H1 (cell line): ENCODE measurements at regions not wholly inside any gene's neighbourhood (a gene's known extent, or its start where the extent isn't known, plus 50 kb on each side); places are given as distances from the start of the nearest gene placed in this dataset.

Experiments
- CTCF ChIA-PET: fragments of 300-600 bp; sonication (Branson Sonifier 250); formaldehyde crosslinking; loops from one replicate; lab custom pipeline; 2021; ENCODE audit not compliant: partially characterized antibody; lab: Charles Lee
- POLR2A ChIA-PET: fragments of 300-600 bp; sonication (Branson Sonifier 250); formaldehyde crosslinking; loops from one replicate; lab custom pipeline; 2021; ENCODE audit warnings: inconsistent platforms; ENCODE audit not compliant: partially characterized antibody; lab: Charles Lee
- DNase-seq, 2 experiments: peaks; one replicate each; pipeline versions ENCODE4 v3.0.0 to v3.0.0-alpha.2; 2010 to 2022; ENCODE audit warnings: low spot score in 2 of 2, low read depth in 1 of 2, mixed read lengths in 1 of 2
- FAIRE-seq: peaks from 2 replicates; lab custom pipeline; 2011; peaks lifted over from hg19 to GRCh38; lab: Jason Lieb, UNC
- H2AFZ ChIP-seq: 2 replicates; pipeline ENCODE4 v1.8.1; 2012; ENCODE audit warnings: low read length, inconsistent platforms
- H2AK5ac ChIP-seq: 2 replicates; pipeline ENCODE4 v1.6.1; 2013; ENCODE audit warnings: low read depth, low read length
- H2BK120ac ChIP-seq: replicated peaks from 2 replicates; pipeline ENCODE3; 2013; ENCODE audit warnings: low read depth, low read length, inconsistent platforms
- H2BK12ac ChIP-seq: 2 replicates; pipeline ENCODE4 v1.6.1; 2013; ENCODE audit warnings: low read depth, low read length
- H2BK15ac ChIP-seq: 2 replicates; pipeline ENCODE4 v1.6.1; 2013; ENCODE audit warnings: low read length
- H2BK20ac ChIP-seq: 2 replicates; pipeline ENCODE4 v1.6.1; 2013; ENCODE audit warnings: low read length
- H2BK5ac ChIP-seq: 2 replicates; pipeline ENCODE4 v1.6.1; 2013; ENCODE audit warnings: low read depth, low read length
- H3K14ac ChIP-seq: 2 replicates; pipeline ENCODE4 v1.6.1; 2013; ENCODE audit warnings: inconsistent platforms; ENCODE audit not compliant: insufficient read length
- H3K18ac ChIP-seq: 2 replicates; pipeline ENCODE4 v1.6.1; 2013; ENCODE audit warnings: low read length; ENCODE audit errors: extremely low read depth
- H3K23ac ChIP-seq: 2 replicates; pipeline ENCODE4 v1.6.1; 2013; ENCODE audit warnings: inconsistent platforms; ENCODE audit not compliant: insufficient read length
- H3K23me2 ChIP-seq: 2 replicates; pipeline ENCODE4 v1.6.1; 2013; ENCODE audit warnings: low read depth, low read length
- H3K27ac ChIP-seq: 2 replicates; pipeline ENCODE4 v1.6.1; 2011; ENCODE audit warnings: low read depth, low read length, inconsistent platforms
- H3K27me3 ChIP-seq, 4 experiments: replicated peaks in 1 of 4; 1 replicate in 1 of 4; 2 replicates in 3 of 4; pipeline versions ENCODE4 v1.6.1 to v1.8.1; 2011 to 2013; ENCODE audit warnings: low read length in 3 of 4, mild to moderate bottlenecking in 3 of 4, inconsistent platforms in 2 of 4, mixed read lengths in 2 of 4, moderate library complexity in 1 of 4; ENCODE audit not compliant: control insufficient read depth in 3 of 4, insufficient read depth in 3 of 4; ENCODE audit errors: extremely low read depth in 1 of 4
- H3K36me3 ChIP-seq, 4 experiments: 2 replicates each; pipeline versions ENCODE4 v1.6.1 to v1.8.1; 2011 to 2013; ENCODE audit warnings: mild to moderate bottlenecking in 4 of 4, low read length in 3 of 4, moderate library complexity in 2 of 4, control low read depth in 1 of 4, inconsistent platforms in 1 of 4; ENCODE audit not compliant: insufficient read depth in 4 of 4, control insufficient read depth in 2 of 4
- H3K4ac ChIP-seq: replicated peaks from 2 replicates; pipeline ENCODE3; 2013; ENCODE audit warnings: low read length, low read depth, mixed read lengths, inconsistent platforms; ENCODE audit not compliant: insufficient read length
- H3K4me1 ChIP-seq, 4 experiments: replicated peaks in 1 of 4; 1 replicate in 1 of 4; 2 replicates in 3 of 4; pipeline versions ENCODE4 v1.6.1 to v1.8.1; 2011 to 2013; ENCODE audit warnings: low read length in 3 of 4, inconsistent platforms in 2 of 4, mixed read lengths in 1 of 4; ENCODE audit not compliant: insufficient read depth in 4 of 4, control insufficient read depth in 3 of 4
- H3K4me2 ChIP-seq, 2 experiments: 2 replicates each; pipeline versions ENCODE4 v1.6.1 to v1.8.1; 2011 to 2013; ENCODE audit warnings: low read depth in 2 of 2, low read length in 2 of 2, control low read depth in 1 of 2, inconsistent platforms in 1 of 2, mild to moderate bottlenecking in 1 of 2; ENCODE audit not compliant: insufficient read depth in 1 of 2
- H3K4me3 ChIP-seq, 4 experiments: fragments of 200-600, 300-600 bp in 1 of 4; sonication (generic), shearing (Covaris generic), sonication (Bioruptor Twin) in 1 of 4; 2 replicates each; pipeline versions ENCODE4 v1.5.1 to v1.8.1; 2011 to 2016; ENCODE audit warnings: low read length in 4 of 4, low read depth in 3 of 4, control low read depth in 2 of 4, inconsistent platforms in 2 of 4, mild to moderate bottlenecking in 2 of 4, mixed read lengths in 1 of 4, moderate library complexity in 1 of 4; ENCODE audit not compliant: insufficient read depth in 2 of 4; ENCODE audit errors: extremely low read depth in 1 of 4
- H3K56ac ChIP-seq: replicated peaks from 2 replicates; pipeline ENCODE3; 2013; ENCODE audit warnings: low read depth, mild to moderate bottlenecking, mixed read lengths, low read length, inconsistent platforms; ENCODE audit not compliant: insufficient read length
- H3K79me1 ChIP-seq: 2 replicates; pipeline ENCODE4 v1.6.1; 2013; ENCODE audit warnings: low read depth, low read length, control low read depth
- H3K79me2 ChIP-seq, 2 experiments: 2 replicates each; pipeline versions ENCODE4 v1.6.1 to v1.8.1; 2012 to 2013; ENCODE audit warnings: low read length in 2 of 2, mild to moderate bottlenecking in 2 of 2, inconsistent platforms in 1 of 2; ENCODE audit not compliant: insufficient read depth in 2 of 2, control insufficient read depth in 1 of 2
- H3K9ac ChIP-seq, 4 experiments: replicated peaks in 1 of 4; 1 replicate in 1 of 4; 2 replicates in 3 of 4; pipeline versions ENCODE4 v1.6.1 to v1.8.1; 2011 to 2013; ENCODE audit warnings: low read depth in 3 of 4, low read length in 3 of 4, control low read depth in 2 of 4, mild to moderate bottlenecking in 2 of 4, moderate library complexity in 2 of 4, inconsistent platforms in 1 of 4; ENCODE audit errors: extremely low read depth in 1 of 4
- H3K9me3 ChIP-seq, 2 experiments: 2 replicates each; pipeline versions ENCODE4 v1.6.1 to v1.8.1; 2012 to 2013; ENCODE audit warnings: mild to moderate bottlenecking in 2 of 2, moderate library complexity in 2 of 2, control low read depth in 1 of 2, inconsistent platforms in 1 of 2, low read depth in 1 of 2, low read length in 1 of 2, mixed read lengths in 1 of 2; ENCODE audit not compliant: insufficient read depth in 2 of 2
- H4K20me1 ChIP-seq, 2 experiments: replicated peaks in 1 of 2; 2 replicates each; pipeline versions ENCODE3 to v1.8.1; 2011 to 2013; ENCODE audit warnings: inconsistent platforms in 2 of 2, low read length in 2 of 2, mild to moderate bottlenecking in 1 of 2; ENCODE audit not compliant: insufficient read depth in 2 of 2, control insufficient read depth in 1 of 2
- H4K5ac ChIP-seq: 2 replicates; pipeline ENCODE4 v1.6.1; 2013; ENCODE audit warnings: low read length, low read depth, mixed read lengths, inconsistent platforms; ENCODE audit not compliant: insufficient read length
- H4K8ac ChIP-seq: 2 replicates; pipeline ENCODE4 v1.8.0; 2013; ENCODE audit warnings: mild to moderate bottlenecking, moderate library complexity, low read length, inconsistent platforms; ENCODE audit not compliant: insufficient read depth; ENCODE audit errors: extremely low read depth
- H4K91ac ChIP-seq: replicated peaks from 2 replicates; pipeline ENCODE3; 2013; ENCODE audit warnings: low read length, mixed read lengths, inconsistent platforms; ENCODE audit not compliant: insufficient read length
- CBX5 ChIP-seq: fragments of 300-800, 300-1000 bp; sonication (generic); IDR thresholded peaks from 2 replicates; pipeline ENCODE4 v1.7.1; 2016; ENCODE audit warnings: antibody characterized with exemption, low read length, low read depth
- CEBPB ChIP-seq: IDR thresholded peaks from 2 replicates; pipeline ENCODE4 v1.6.1; 2012; ENCODE audit warnings: low read depth, low read length
- CHD1 ChIP-seq: IDR thresholded peaks from 2 replicates; pipeline ENCODE4 v1.6.1; 2012; ENCODE audit warnings: low read depth, low read length, improper control_type of control experiment
- KDM5A ChIP-seq: fragments of 200-600 bp; IDR thresholded peaks from 2 replicates; pipeline ENCODE4 v1.7.1; 2012; ENCODE audit warnings: mild to moderate bottlenecking, low read length, inconsistent platforms, mixed read lengths
- NRF1 ChIP-seq: IDR thresholded peaks from 2 replicates; pipeline ENCODE4 v1.6.1; 2011; ENCODE audit warnings: mild to moderate bottlenecking, low read depth, low read length, improper control_type of control experiment
- PHF8 ChIP-seq: fragments of 200-600 bp; sonication (generic); conservative IDR thresholded peaks from 2 replicates; pipeline ENCODE4 v1.7.1; 2012; ENCODE audit warnings: low read depth, mild to moderate bottlenecking, inconsistent platforms, low read length, moderate library complexity
- RXRA ChIP-seq: IDR thresholded peaks from 2 replicates; pipeline ENCODE4 v1.6.1; 2011; ENCODE audit warnings: low read depth, mild to moderate bottlenecking, low read length, moderate library complexity; ENCODE audit not compliant: insufficient read depth
- SIRT6 ChIP-seq: IDR thresholded peaks from one replicate; pipeline ENCODE4 v1.7.1; 2012; ENCODE audit warnings: low read length, inconsistent platforms
- TAF1 ChIP-seq: IDR thresholded peaks from 2 replicates; pipeline ENCODE4 v1.6.1; 2011; ENCODE audit warnings: mild to moderate bottlenecking, low read depth, low read length
- TBP ChIP-seq: IDR thresholded peaks from 2 replicates; pipeline ENCODE4 v1.6.1; 2011; ENCODE audit warnings: low read depth, low read length, improper control_type of control experiment
- ZNF274 ChIP-seq: IDR thresholded peaks from 2 replicates; pipeline ENCODE4 v1.7.0; 2012; ENCODE audit warnings: low read length, borderline replicate concordance; ENCODE audit errors: extremely low read depth
- WGBS, 2 experiments: shearing (Covaris generic) in 1 of 2; methylation state at CpG; one replicate each; pipeline versions ENCODE4 v1.1.6 to v1.1.7; 2013 to 2015; ENCODE audit warnings: low lambda C conversion rate in 2 of 2, mixed read lengths in 2 of 2, inconsistent platforms in 1 of 2, low coverage in 1 of 2, missing lambda C conversion rate in 1 of 2; ENCODE audit not compliant: insufficient replicate concordance in 2 of 2, insufficient coverage in 1 of 2, insufficient read length in 1 of 2; ENCODE audit errors: extremely low coverage in 1 of 2, missing lambda C conversion rate in 1 of 2; 5-methylcytosine and 5-hydroxymethylcytosine counted together

DNA sequence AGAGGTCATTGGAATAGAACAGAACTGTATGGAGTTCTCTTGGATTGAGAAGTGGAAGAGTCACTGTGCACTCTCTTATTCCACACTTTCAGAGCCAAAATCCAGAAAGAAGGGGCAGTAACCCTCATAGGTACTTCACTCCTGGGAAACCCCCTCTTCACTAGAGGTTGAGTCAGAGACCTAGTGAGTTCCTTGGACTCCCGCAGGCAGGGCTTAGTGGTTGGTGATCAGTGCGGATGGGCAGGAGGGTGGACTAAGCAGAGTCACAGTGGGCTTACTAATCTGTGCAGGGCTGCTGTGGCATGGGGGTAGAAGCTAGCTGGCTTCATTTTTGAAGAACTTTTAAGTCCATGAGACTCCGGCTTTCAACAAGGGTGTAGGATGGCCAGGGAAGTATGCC lies 95.0 kb upstream of the MLN start:
- no peak overlapping the region for H2AK5ac ChIP-seq
- no peaks in the 10 kb centered on the region; a peak in 1 of 7 replicates for H3K4me1 ChIP-seq
- WGBS, 2 experiments: 63% methylated on average over 3 of the region's 3 CpGs; no CpG with 5 or more reads in 1 of the 2 experiments
- H3K9me3 ChIP-seq: no peaks in the 10 kb centered on the region
- no peak overlapping the region for H2BK12ac ChIP-seq
- H2BK15ac ChIP-seq: no peak overlapping the region
- H4K8ac ChIP-seq: no peak overlapping the region
- H3K79me1 ChIP-seq: no peaks in the 10 kb centered on the region
- FAIRE-seq: no peak
- no peak overlapping the region for H2AFZ ChIP-seq
- H2BK20ac ChIP-seq: no peak overlapping the region
- no peak overlapping the region for H2BK120ac ChIP-seq
- no peak overlapping the region for H3K56ac ChIP-seq
- no peak overlapping the region for H3K18ac ChIP-seq
- no peak overlapping the region for H3K9ac ChIP-seq
- H4K5ac ChIP-seq: no peak overlapping the region
- DNase-seq: no peak
- no peaks in the 10 kb centered on the region for H3K36me3 ChIP-seq
- H3K27me3 ChIP-seq: peaks cover 0 to 3% (median 0%) of the 10 kb centered on the region in 4 experiments; a peak in 4 of 7 replicates
- ChIA-PET CTCF (interaction anchor here (0.7 to 1.9 kb wide), 2 partner anchors 128 to 129 kb away, joined by 3 to 5 read pairs; no protein-coding TSS in a partner anchor), POLR2A (interaction anchor here (0.8 kb wide), 1 partner anchor 76 kb away, joined by 3 read pairs; no protein-coding TSS in a partner anchor)
- H3K4me2 ChIP-seq: no peak overlapping the region
- no peaks in the 10 kb centered on the region for H3K79me2 ChIP-seq
- no peaks in the 10 kb centered on the region for H4K20me1 ChIP-seq
- H4K91ac ChIP-seq: no peak overlapping the region
- no peak overlapping the region for H3K27ac ChIP-seq
- 0 out of 2 replicates have a peak, but pooled peaks cover 1% of the 10 kb centered on the region for H3K23me2 ChIP-seq
- H3K4me3 ChIP-seq: no peak overlapping the region
- no peak overlapping the region for H3K23ac ChIP-seq
- H3K4ac ChIP-seq: no peak overlapping the region
- H3K14ac ChIP-seq: no peak overlapping the region
- no peak overlapping the region for H2BK5ac ChIP-seq
- no peak for TF ChIP-seq NRF1
- TF ChIP-seq TBP: no peak
- TF ChIP-seq TAF1: no peak
- no peak for TF ChIP-seq CBX5
- no peak for TF ChIP-seq PHF8
- TF ChIP-seq RXRA: no peak
- no peak for TF ChIP-seq CEBPB
- no peak for TF ChIP-seq CHD1
- no peak for TF ChIP-seq ZNF274
- no peak for TF ChIP-seq SIRT6
- no peak for TF ChIP-seq KDM5A
